ENCODE measurements at regions not wholly inside any gene's neighbourhood (a gene's known extent, or its start where the extent isn't known, plus 50 kb on each side); places are given as distances from the start of the nearest gene placed in this dataset.
A peak's percentile ranks its signal among the peaks of the same experiment; 100 is the strongest.

- H3K4me3 ChIP-seq (ENCODE audit: low read depth, low read length), result no peak overlapping the region
- H3K9me3 ChIP-seq, result no peaks in the 10 kb centered on the region
- no peaks in the 10 kb centered on the region for H3K27me3 ChIP-seq
- peak; percentile 59 for TF ChIP-seq CTCF (IDR thresholded peaks at IDR 0.05; ENCODE audit: low read depth, low read length)
- H3K36me3 ChIP-seq, result no peaks in the 10 kb centered on the region
- DNase-seq, result no peak
- H3K4me1 ChIP-seq, result no peaks in the 10 kb centered on the region; the same call in 1 of the 2 replicates
Observed at GRCh38 chr7:52154382-52154781, 837.8 kb upstream of the COBL start.

GRCh38 chr7:52151559-52151958 lies 835.0 kb upstream of the COBL start:
- Histone ChIP-seq H3K36me3 (no peaks in the 10 kb centered on the region), H3K27me3 (no peaks in the 10 kb centered on the region), H3K4me1 (no peaks in the 10 kb centered on the region; the same call in 1 of the 2 replicates), H3K4me3 (ENCODE audit: low read depth, low read length) (no peak overlapping the region), H3K9me3 (no peaks in the 10 kb centered on the region)
- no peak for DNase-seq
- no peak for TF ChIP-seq CTCF (IDR thresholded peaks at IDR 0.05; ENCODE audit: low read depth, low read length)

GRCh38 chr7:52150952-52151351 lies 834.3 kb upstream of the COBL start:
- Histone ChIP-seq H3K27me3 (no peaks in the 10 kb centered on the region), H3K36me3 (no peaks in the 10 kb centered on the region), H3K4me3 (ENCODE audit: low read depth, low read length) (no peak overlapping the region), H3K9me3 (no peaks in the 10 kb centered on the region), H3K4me1 (no peaks in the 10 kb centered on the region; the same call in 1 of the 2 replicates)
- TF ChIP-seq CTCF (IDR thresholded peaks at IDR 0.05; ENCODE audit: low read depth, low read length), result no peak
- DNase-seq, result no peak

- Histone ChIP-seq H3K4me3 (ENCODE audit: low read depth, low read length) (no peak overlapping the region), H3K4me1 (no peaks in the 10 kb centered on the region), H3K27me3 (no peaks in the 10 kb centered on the region), H3K36me3 (no peaks in the 10 kb centered on the region), H3K9me3 (no peaks in the 10 kb centered on the region)
- no peak for TF ChIP-seq CTCF (IDR thresholded peaks at IDR 0.05; ENCODE audit: low read depth, low read length)
- no peak for DNase-seq
Observed at GRCh38 chr7:52146871-52147634, 830.4 kb upstream of the COBL start.

- Histone ChIP-seq H3K9me3 (no peaks in the 10 kb centered on the region), H3K4me3 (ENCODE audit: low read depth, low read length) (no peak overlapping the region), H3K36me3 (no peaks in the 10 kb centered on the region), H3K27me3 (no peaks in the 10 kb centered on the region), H3K4me1 (no peaks in the 10 kb centered on the region)
- no peak for DNase-seq
- no peak for TF ChIP-seq CTCF (IDR thresholded peaks at IDR 0.05; ENCODE audit: low read depth, low read length)
Observed at GRCh38 chr7:52143219-52143618, 826.6 kb upstream of the COBL start.

- Histone ChIP-seq H3K4me3 (ENCODE audit: low read depth, low read length) (no peak overlapping the region), H3K9me3 (no peaks in the 10 kb centered on the region; the same call in 1 of the 2 replicates), H3K27me3 (no peaks in the 10 kb centered on the region), H3K36me3 (no peaks in the 10 kb centered on the region), H3K4me1 (no peaks in the 10 kb centered on the region)
- DNase-seq, result no peak
- no peak for TF ChIP-seq CTCF (IDR thresholded peaks at IDR 0.05; ENCODE audit: low read depth, low read length)
Observed at GRCh38 chr7:52140851-52141250, 824.2 kb upstream of the COBL start.

Measured in BE2C (cell line).